ENCODE measurements at regions not wholly inside any gene's neighbourhood (a gene's known extent, or its start where the extent isn't known, plus 50 kb on each side); places are given as distances from the start of the nearest gene placed in this dataset.

DNA sequence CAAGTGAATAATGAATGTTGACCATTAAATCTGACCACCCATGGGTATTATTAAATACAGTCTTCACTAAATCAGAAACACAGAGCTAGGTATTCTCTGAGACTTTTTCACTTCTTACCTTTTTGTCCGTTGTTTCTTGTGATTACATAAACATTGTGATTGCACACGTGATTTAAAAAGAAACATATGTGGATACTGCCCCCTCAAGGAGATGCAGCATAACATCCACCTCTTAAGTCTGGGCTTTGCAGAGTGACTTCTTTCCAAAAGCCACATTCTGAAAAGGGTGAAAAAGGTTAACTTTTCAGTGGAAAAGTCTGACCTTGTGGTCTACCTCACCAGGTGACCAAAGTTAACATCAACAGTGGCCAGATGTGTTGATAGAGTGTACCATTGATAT, 185.5 kb upstream of the FAR2 start:
- H3K27ac Mint-ChIP-seq: no peak overlapping the region
- H3K4me3 Mint-ChIP-seq: no peak overlapping the region
- ATAC-seq (no peak), DNase-seq (ENCODE audit: low spot score) (no peak)
- H3K36me3 Mint-ChIP-seq: no peaks in the 10 kb centered on the region
- H3K4me1 Mint-ChIP-seq (ENCODE audit: low read depth in 2 of 2): no peaks in the 10 kb centered on the region
- no peaks in the 10 kb centered on the region for H3K27me3 Mint-ChIP-seq
- H3K9me3 Mint-ChIP-seq: peaks cover 4% of the 10 kb centered on the region

DNA sequence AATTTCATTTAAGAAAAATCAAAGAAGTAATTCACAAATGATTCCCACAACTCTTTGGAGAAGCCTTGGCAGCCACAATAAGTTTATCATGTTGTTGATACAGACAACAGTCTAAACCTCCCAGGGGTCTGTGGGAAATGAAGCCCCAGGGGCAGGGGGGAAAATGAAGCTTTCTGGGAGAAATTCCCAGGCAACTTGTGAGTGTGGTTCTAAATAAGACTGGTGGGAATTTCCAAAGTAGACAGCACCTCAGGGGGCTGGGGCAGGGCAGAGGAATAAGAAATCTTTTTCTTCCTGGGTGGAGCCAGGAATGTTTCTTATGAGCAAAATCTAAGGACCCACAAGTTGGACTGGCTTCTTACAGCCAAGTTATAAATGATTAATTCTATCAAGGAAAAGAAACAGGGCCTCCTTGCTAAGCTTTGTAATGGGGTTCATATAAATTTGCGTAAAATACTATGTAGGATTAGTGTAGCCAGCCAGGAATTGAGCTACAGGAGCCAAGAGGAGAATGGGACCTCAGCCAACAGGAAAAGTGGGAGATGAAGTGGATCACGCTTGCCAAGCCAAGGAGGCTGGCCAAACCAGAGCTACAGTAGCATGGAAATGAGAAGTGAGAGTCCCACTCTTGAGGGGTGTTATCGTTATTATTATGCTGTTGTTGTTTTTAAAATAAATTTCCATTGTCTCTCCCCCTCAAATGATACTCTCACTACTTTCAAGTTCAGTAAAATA, 182.9 kb upstream of the FAR2 start:
- DNase-seq (ENCODE audit: low spot score): no peak
- no peaks in the 10 kb centered on the region for H3K4me1 Mint-ChIP-seq (ENCODE audit: low read depth in 2 of 2)
- H3K27ac Mint-ChIP-seq: no peak overlapping the region
- H3K9me3 Mint-ChIP-seq: no peaks in the 10 kb centered on the region
- H3K4me3 Mint-ChIP-seq: no peak overlapping the region
- peaks cover 0 to 3% of the 10 kb centered on the region in 2 donors for H3K27me3 Mint-ChIP-seq
- ATAC-seq: no peak
- H3K36me3 Mint-ChIP-seq: no peaks in the 10 kb centered on the region

DNA sequence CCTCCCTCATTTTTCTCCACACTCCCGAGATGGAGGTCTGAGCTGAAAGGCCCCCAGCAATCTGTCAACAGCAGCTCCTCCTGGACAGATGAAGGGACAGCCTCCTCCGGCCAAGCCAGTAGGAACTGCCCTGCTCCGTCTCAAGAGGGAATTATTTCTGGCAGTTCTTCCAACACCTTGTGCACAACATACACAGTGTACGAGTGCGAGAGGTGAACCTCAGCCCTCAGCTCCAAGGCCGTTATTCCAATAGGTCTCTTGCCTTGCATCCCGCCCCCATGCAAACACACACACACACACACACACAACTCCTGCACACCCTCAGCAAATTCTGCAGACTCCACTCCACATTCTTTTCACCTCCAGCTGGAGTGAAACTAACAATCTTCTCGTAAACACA, 181.7 kb upstream of the FAR2 start:
- no peak overlapping the region for H3K27ac Mint-ChIP-seq
- ATAC-seq (no peak), DNase-seq (ENCODE audit: low spot score) (no peak)
- no peaks in the 10 kb centered on the region for H3K36me3 Mint-ChIP-seq
- no peaks in the 10 kb centered on the region for H3K9me3 Mint-ChIP-seq
- peaks cover 0 to 6% of the 10 kb centered on the region in 2 donors for H3K27me3 Mint-ChIP-seq
- no peak overlapping the region for H3K4me3 Mint-ChIP-seq
- no peaks in the 10 kb centered on the region for H3K4me1 Mint-ChIP-seq (ENCODE audit: low read depth in 2 of 2)

DNA sequence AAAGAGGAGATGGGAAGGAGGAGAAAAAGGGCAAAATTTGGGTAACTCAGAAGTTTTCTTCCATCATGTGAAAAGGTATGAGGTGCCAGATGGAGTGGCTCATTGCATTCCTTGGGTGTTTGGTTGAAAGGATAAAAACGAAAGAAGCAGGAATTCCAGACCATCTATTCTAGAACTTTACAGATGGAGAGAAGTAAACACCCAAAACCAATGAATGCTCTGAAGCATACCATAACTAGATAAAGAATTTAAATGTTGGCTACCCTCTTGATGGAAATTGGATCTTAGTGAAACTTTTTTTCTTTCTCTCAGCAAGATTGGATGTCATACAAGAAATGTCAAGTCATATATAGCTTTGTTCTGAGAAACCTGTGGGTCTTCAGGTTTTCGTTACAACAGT, 175.6 kb upstream of the FAR2 start:
- Mint-ChIP-seq H3K27ac (no peak overlapping the region), H3K36me3 (no peaks in the 10 kb centered on the region), H3K4me3 (no peak overlapping the region), H3K4me1 (ENCODE audit: low read depth in 2 of 2) (no peaks in the 10 kb centered on the region), H3K9me3 (no peaks in the 10 kb centered on the region), H3K27me3 (peaks cover 0 to 6% of the 10 kb centered on the region in 2 donors)
- no peak for ATAC-seq
- DNase-seq (ENCODE audit: low spot score): no peak

DNA sequence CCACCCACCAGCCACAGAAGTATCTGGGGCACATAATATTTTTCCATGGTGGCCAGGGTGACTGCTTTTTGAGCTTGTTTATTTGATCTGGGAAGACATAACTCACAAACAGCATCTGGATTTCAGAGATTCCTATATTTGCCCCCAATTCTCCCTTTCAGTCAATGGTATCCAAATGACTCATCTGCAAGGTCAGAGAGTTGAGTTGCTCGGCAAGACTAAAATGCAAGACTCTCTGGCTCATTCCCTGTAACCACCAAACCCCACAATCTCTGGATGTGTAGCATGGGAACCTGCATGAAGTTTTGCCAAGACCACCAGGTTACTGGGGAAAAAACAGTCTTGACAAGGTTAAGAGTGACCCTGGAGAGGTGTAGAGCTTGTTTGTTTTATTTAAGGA, 174.9 kb upstream of the FAR2 start:
- peaks cover 0 to 6% of the 10 kb centered on the region in 2 donors for H3K27me3 Mint-ChIP-seq
- ATAC-seq (no peak), DNase-seq (ENCODE audit: low spot score) (no peak)
- no peaks in the 10 kb centered on the region for H3K9me3 Mint-ChIP-seq
- no peak overlapping the region for H3K4me3 Mint-ChIP-seq
- H3K4me1 Mint-ChIP-seq (ENCODE audit: low read depth in 2 of 2): no peaks in the 10 kb centered on the region
- H3K27ac Mint-ChIP-seq: no peak overlapping the region
- H3K36me3 Mint-ChIP-seq: no peaks in the 10 kb centered on the region

DNA sequence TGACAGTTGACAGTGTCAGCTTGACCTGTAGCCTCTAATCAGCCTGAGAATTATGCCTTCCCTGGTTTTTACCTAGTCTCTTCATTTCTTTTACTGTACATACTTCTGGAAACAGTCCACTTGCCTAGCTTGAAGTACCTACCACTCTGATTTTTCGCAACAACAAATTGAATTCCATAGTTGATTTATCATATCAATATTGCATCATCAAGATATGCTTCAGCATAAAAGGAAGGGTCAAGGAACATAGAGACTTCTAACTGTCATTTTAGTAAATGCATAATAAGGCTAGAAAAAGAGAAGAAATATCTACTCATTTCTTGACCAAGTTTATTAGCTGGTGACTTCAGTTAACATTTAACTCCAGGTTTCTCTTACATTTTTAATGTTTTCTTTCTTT, 174.2 kb upstream of the FAR2 start:
- ATAC-seq (no peak), DNase-seq (ENCODE audit: low spot score) (no peak)
- Mint-ChIP-seq H3K4me1 (ENCODE audit: low read depth in 2 of 2) (no peaks in the 10 kb centered on the region), H3K27ac (no peak overlapping the region), H3K9me3 (no peaks in the 10 kb centered on the region), H3K36me3 (no peaks in the 10 kb centered on the region), H3K27me3 (peaks cover 0 to 6% of the 10 kb centered on the region in 2 donors), H3K4me3 (no peak overlapping the region)

DNA sequence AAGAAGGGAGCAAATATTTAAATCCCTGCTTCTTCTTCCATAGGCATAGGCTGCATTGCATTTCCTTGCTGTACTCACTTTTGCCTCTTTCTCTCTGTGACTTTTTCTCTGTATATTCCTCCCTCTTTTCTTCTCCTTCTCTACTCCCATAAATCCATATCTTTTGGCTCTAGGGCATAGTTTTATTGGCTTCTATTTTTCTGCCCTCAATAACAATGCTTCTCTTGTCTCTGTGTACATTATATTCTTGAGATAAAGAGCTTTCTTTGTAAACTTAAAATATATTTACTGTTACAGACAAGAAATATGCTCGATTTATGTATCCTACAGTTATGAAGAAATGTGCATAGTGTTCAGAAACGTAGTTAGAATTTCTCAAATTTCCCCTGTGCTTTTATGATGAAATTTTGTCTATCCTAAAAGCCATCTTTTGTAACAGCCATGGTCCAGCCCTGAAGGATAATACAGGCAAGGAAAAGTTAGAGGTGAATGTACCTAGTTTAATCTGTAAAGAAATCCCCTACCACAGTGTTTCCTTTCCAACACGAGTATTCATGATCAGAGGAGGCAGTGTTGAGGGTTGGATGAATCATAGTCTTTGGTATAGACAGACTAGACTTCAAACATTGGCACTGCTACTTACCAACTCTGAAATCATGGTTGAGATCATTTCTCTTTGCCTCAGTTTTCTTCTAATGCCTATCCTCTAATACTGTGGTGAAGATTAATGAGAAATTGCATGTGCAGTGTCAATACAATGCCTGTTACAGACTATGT, 173.3 kb upstream of the FAR2 start:
- Mint-ChIP-seq H3K27ac (no peak overlapping the region), H3K27me3 (peaks cover 0 to 6% of the 10 kb centered on the region in 2 donors), H3K9me3 (no peaks in the 10 kb centered on the region), H3K4me3 (no peak overlapping the region), H3K36me3 (no peaks in the 10 kb centered on the region), H3K4me1 (ENCODE audit: low read depth in 2 of 2) (no peaks in the 10 kb centered on the region)
- ATAC-seq: no peak
- no peak for DNase-seq (ENCODE audit: low spot score)

DNA sequence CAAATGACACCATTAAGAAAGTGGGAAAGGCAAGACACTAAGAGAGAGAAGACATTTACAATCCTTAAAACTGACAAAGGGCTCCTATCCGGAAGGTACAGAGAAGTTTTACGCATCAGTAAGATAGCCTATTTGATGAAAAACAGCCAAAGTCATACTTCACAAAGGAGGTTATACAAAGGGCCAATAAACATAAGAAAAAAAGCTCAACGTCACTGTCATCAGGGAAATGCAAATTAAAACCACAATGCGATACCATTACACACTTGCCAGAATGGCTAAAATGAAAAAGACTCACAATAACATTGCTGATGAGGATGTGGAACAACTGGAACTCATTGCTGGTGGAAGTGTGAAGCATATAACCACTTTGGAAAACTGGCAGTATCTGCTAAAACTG, 168.6 kb upstream of the FAR2 start:
- DNase-seq (ENCODE audit: low spot score): no peak
- peaks cover 3 to 8% of the 10 kb centered on the region in 2 donors for H3K27me3 Mint-ChIP-seq
- H3K4me3 Mint-ChIP-seq: no peak overlapping the region
- H3K27ac Mint-ChIP-seq: no peak overlapping the region
- H3K36me3 Mint-ChIP-seq: no peaks in the 10 kb centered on the region
- no peaks in the 10 kb centered on the region for H3K9me3 Mint-ChIP-seq
- ATAC-seq: no peak
- H3K4me1 Mint-ChIP-seq (ENCODE audit: low read depth in 2 of 2): no peaks in the 10 kb centered on the region

DNA sequence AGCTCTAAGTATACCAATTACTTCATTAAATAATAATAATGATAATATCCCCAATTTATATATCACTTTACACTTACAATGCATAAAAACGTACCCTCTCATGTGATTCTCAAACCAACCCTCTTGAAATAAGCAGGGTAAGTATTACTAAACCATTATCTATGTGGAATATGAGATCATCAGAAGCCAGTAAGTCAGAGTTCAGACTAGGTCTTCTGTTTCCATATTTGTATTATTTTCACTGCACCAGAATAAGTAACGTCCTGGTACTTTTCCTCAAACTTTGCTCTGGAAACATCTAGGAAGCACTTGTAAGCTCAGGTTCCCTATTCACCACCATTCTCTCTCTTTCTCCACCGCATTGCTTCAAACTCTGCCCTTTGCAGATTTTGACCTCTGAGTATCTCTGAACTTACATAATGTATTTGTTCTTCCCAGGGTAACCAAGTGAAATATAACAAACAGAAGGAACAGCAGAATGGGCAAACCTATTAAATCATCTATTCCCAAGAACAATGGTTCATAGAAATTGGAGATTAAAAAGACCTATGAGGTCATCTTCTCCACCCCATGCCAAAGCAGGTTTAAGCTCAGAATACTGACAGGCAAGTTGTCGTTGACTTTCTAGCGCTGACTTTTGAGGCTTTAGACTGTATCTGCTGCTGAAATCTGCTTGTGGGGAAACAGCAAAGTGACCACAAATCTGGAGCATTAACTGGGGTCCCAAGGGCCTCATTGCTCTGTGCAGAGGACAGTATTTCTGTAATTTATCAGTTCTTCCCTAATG, 161.3 kb upstream of the FAR2 start:
- Mint-ChIP-seq H3K27me3 (peaks cover 3 to 18% of the 10 kb centered on the region in 2 donors), H3K4me1 (ENCODE audit: low read depth in 2 of 2) (no peaks in the 10 kb centered on the region), H3K9me3 (no peaks in the 10 kb centered on the region), H3K27ac (no peak overlapping the region), H3K36me3 (no peaks in the 10 kb centered on the region), H3K4me3 (no peak overlapping the region)
- DNase-seq (ENCODE audit: low spot score) (no peak), ATAC-seq (no peak)

DNA sequence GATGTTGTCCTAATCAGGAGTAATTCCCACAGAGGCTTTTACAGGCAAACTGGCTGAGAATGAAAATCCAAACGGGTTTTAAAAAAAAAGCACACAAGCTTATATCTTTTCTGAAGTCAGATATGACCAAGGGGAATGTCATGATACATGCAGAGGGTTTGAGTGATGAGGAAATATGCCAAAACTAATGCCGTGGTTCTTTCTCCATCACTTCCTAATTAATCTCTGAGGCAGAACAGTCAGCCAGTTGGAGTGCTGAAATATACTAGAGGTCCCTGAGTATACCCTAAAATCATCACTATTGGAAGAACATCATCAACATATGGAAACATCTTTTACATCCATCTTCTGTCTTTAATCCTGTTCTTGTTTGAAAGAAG, 160.8 kb upstream of the FAR2 start:
- DNase-seq (ENCODE audit: low spot score): no peak
- Mint-ChIP-seq H3K36me3 (no peaks in the 10 kb centered on the region), H3K4me3 (no peak overlapping the region), H3K9me3 (no peaks in the 10 kb centered on the region), H3K4me1 (ENCODE audit: low read depth in 2 of 2) (no peaks in the 10 kb centered on the region), H3K27me3 (peaks cover 3 to 18% of the 10 kb centered on the region in 2 donors), H3K27ac (no peak overlapping the region)
- ATAC-seq: no peak

DNA sequence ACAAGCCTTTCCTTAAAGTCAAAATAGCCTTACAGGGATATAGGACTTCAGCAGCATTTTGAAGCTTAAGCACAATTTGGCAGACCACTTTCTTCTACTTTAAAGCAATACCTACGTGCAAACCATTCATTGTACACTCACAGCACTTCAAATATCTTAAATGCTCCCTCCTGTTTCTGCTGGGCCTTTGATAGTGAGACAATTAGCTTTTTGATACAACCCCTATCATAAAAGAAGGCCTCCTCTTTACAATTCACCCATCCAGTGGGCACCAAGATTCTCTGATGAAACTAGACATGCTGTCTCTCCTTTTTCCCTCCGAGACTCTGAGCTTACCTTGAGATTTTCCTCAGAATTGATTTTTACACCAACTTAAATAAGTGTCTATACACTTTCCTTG, 157.5 kb upstream of the FAR2 start:
- peaks cover 0 to 10% of the 10 kb centered on the region in 2 donors for H3K27me3 Mint-ChIP-seq
- H3K27ac Mint-ChIP-seq: no peak overlapping the region
- ATAC-seq (no peak), DNase-seq (ENCODE audit: low spot score) (no peak)
- no peaks in the 10 kb centered on the region for H3K4me1 Mint-ChIP-seq (ENCODE audit: low read depth in 2 of 2)
- no peaks in the 10 kb centered on the region for H3K36me3 Mint-ChIP-seq
- H3K9me3 Mint-ChIP-seq: no peaks in the 10 kb centered on the region
- H3K4me3 Mint-ChIP-seq: no peak overlapping the region

DNA sequence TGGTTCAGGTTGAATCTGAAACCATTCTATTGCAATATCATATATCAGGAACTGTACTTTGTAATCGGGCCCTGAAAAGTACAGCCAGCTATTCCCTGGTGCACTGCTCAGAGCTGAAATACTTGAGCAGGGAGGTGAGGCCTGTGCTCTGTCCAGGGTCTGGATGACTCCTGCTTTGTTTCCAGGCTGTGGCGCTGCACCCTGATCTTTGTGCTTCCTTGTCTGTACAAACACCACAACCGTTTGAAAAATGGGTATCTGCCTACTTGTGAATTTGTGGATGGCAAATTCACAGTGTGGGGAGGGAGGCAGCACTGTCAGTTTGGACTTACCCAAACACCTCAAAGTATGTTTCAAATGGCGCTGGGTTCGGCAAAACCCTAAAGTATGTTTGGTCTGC, 155.4 kb upstream of the FAR2 start:
- ATAC-seq (no peak), DNase-seq (ENCODE audit: low spot score) (no peak)
- Mint-ChIP-seq H3K9me3 (no peaks in the 10 kb centered on the region), H3K4me1 (ENCODE audit: low read depth in 2 of 2) (no peaks in the 10 kb centered on the region), H3K27ac (no peak overlapping the region), H3K4me3 (no peak overlapping the region), H3K27me3 (peaks cover 0 to 10% of the 10 kb centered on the region in 2 donors), H3K36me3 (no peaks in the 10 kb centered on the region)

DNA sequence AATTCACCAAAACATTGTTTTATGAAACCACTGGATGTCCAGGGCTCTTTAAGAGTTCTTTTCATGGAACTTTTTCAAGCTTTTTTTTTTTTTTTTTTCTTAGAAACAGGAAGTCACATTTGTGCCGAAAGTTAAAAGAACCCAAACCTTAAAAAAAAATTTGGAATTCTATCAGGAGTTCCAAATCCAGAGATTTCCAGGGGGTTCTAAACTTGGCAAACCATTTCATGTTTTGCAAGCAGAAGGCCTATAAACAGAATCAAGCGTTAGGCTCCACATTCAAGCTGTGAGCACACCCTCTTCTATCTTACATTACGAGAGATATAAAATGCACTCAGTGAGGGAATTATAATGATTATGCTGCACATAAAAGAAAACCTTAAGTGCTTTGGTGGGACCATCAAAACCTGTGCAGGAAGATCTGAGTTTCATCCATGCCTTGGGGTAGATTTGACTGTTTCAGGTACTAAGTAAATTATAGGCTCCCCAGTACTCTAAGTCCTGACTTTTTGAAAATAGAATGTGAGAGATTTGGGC, 154.8 kb upstream of the FAR2 start:
- ATAC-seq (no peak), DNase-seq (ENCODE audit: low spot score) (no peak)
- no peaks in the 10 kb centered on the region for H3K36me3 Mint-ChIP-seq
- no peaks in the 10 kb centered on the region for H3K9me3 Mint-ChIP-seq
- peaks cover 0 to 5% of the 10 kb centered on the region in 2 donors for H3K27me3 Mint-ChIP-seq
- no peaks in the 10 kb centered on the region for H3K4me1 Mint-ChIP-seq (ENCODE audit: low read depth in 2 of 2)
- no peak overlapping the region for H3K4me3 Mint-ChIP-seq
- no peak overlapping the region for H3K27ac Mint-ChIP-seq

DNA sequence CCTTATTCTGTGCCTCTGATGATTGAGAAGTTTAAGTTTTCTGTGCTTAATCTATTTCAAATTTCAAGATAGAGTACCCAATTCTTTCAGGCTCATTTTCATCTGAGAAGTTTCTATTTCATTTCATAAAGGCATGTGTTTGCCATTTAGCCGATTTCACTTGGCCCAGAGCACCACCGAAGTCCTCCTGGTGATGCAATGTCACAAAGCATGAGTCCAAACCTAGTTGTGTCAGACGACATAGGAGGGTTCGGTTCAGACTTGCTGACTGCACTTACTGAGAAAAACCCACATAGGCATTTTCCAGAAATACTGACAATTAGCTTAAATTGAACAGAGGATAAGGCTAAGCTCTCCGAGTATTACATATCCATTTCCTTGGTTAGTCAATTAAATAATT, 152.4 kb upstream of the FAR2 start:
- H3K27ac Mint-ChIP-seq: no peak overlapping the region
- H3K27me3 Mint-ChIP-seq: peaks cover 2 to 7% of the 10 kb centered on the region in 2 donors
- no peak overlapping the region for H3K4me3 Mint-ChIP-seq
- DNase-seq (ENCODE audit: low spot score): no peak
- H3K36me3 Mint-ChIP-seq: no peaks in the 10 kb centered on the region
- H3K9me3 Mint-ChIP-seq: no peaks in the 10 kb centered on the region
- ATAC-seq: no peak
- H3K4me1 Mint-ChIP-seq (ENCODE audit: low read depth in 2 of 2): no peaks in the 10 kb centered on the region
